Stimulated activated CD4-positive, alpha-beta T cell treated with anti-CD3 and anti-CD28 coated beads, TNF-alpha, amount 100 ng/mL, for 24 hours (primary cell): ENCODE measurements at regions not wholly inside any gene's neighbourhood (a gene's known extent, or its start where the extent isn't known, plus 50 kb on each side); places are given as distances from the start of the nearest gene placed in this dataset.
"Not testable (repeated sequence)": the region's sequence is repeated elsewhere in the genome, so short reads cannot be mapped to it uniquely, and the experiment has no call there.

ENCODE experiments used
- DNase-seq, 3 experiments: peaks; one replicate each; pipeline ENCODE4 v3.0.0-alpha.2; 2020; ENCODE audit warnings: low read depth in 3 of 3

GRCh38 chr4:26175006-26175786, 145.6 kb upstream of the RBPJ start:
- peak in 1 of 3 experiments; percentile 22 for DNase-seq

GRCh38 chr4:26175905-26176470, 144.8 kb upstream of the RBPJ start:
- DNase-seq, result no peak

- no peak for DNase-seq
Measured at GRCh38 chr4:26176598-26177149, 144.1 kb upstream of the RBPJ start.

- no peak for DNase-seq
Measured at GRCh38 chr4:26178854-26179253, 142.0 kb upstream of the RBPJ start.

GRCh38 chr4:26179316-26179760, 141.5 kb upstream of the RBPJ start:
- DNase-seq, result no peak

- DNase-seq, result no peak
Measured at GRCh38 chr4:26181616-26182015, 139.2 kb upstream of the RBPJ start.

- DNase-seq, result no peak
Measured at GRCh38 chr4:26183017-26183416, 137.8 kb upstream of the RBPJ start.

GRCh38 chr4:26185436-26185835, 135.4 kb upstream of the RBPJ start:
- no peak for DNase-seq

- no peak for DNase-seq
Measured at GRCh38 chr4:26191353-26191752, 129.5 kb upstream of the RBPJ start.

GRCh38 chr4:26192899-26193869, 127.6 kb upstream of the RBPJ start:
- no peak for DNase-seq

- DNase-seq, result no peak
Measured at GRCh38 chr4:26194764-26195163, 126.0 kb upstream of the RBPJ start.

GRCh38 chr4:26196567-26196966, 124.2 kb upstream of the RBPJ start:
- no peak for DNase-seq

GRCh38 chr4:26197018-26197779, 123.6 kb upstream of the RBPJ start:
- peak; percentile 52 to 59 (median 55) for DNase-seq

GRCh38 chr4:26198931-26199330, 121.9 kb upstream of the RBPJ start:
- DNase-seq, result not testable (repeated sequence)

GRCh38 chr4:26199596-26199995, 121.2 kb upstream of the RBPJ start:
- no peak for DNase-seq

- no peak for DNase-seq
Measured at GRCh38 chr4:26201120-26201519, 119.7 kb upstream of the RBPJ start.

- DNase-seq, result no peak
Measured at GRCh38 chr4:26204249-26204825, 116.5 kb upstream of the RBPJ start.

GRCh38 chr4:26204911-26205370, 115.9 kb upstream of the RBPJ start:
- no peak for DNase-seq

- DNase-seq, result no peak
Measured at GRCh38 chr4:26206339-26206738, 114.5 kb upstream of the RBPJ start.

GRCh38 chr4:26206999-26207398, 113.8 kb upstream of the RBPJ start:
- no peak for DNase-seq

- DNase-seq, result no peak
Measured at GRCh38 chr4:26207631-26208030, 113.2 kb upstream of the RBPJ start.
